GM19438 (cell line): ENCODE measurements at regions not wholly inside any gene's neighbourhood (a gene's known extent, or its start where the extent isn't known, plus 50 kb on each side); places are given as distances from the start of the nearest gene placed in this dataset.

ENCODE experiments used
- ATAC-seq: cut with Tn5 transposase; IDR thresholded peaks from one replicate; pipeline ENCODE4 v1.9.1; 2021; ENCODE audit warnings: low read depth; ENCODE audit not compliant: unreplicated experiment

- no peak for ATAC-seq
Measured at GRCh38 chr2:11033114-11033513, 121.4 kb downstream of the KCNF1 start.

DNA sequence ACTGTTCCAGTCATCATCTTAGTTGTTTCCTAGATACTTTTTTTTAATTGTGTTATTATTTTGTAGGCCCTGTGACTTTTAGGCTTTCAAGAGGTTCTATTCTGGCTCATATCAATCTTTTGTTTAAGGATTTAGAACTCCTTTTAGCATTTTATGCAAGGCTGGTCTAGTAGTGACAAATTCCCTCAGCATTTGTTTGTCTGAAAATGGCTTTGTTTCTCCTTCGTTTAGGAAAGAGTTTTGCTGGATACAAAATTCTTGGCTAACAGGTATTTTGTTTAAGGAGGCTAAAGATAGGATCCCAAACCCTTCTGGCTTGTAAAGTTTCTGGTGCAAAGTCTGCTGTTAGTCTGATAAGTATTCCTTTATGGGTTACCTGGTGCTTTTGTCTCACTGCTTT is 116.6 kb upstream of the SLC66A3 start:
- no peak for ATAC-seq

DNA sequence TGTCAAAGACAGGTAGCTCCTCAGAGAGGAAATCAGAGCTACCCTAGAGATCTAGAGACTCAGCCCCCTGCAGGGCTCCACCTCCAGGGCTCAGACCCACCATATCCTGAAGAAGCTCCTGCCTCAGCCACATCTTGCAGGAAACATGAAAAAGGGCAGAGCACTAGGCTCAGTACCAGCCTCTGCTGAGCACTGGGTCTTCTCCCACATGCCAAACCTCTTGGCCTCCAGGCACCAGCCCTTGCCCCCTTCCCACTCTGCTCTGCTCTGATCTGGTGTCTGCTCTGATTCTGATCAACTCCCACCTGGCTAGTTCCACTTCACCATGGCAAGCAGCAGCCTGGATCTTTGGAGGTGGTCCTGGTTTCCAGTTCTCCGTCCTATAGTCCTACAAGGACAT is 114.3 kb upstream of the SLC66A3 start:
- no peak for ATAC-seq

GRCh38 chr2:11042841-11043240 is 112.4 kb upstream of the SLC66A3 start:
- ATAC-seq, result no peak

- no peak for ATAC-seq
Measured at GRCh38 chr2:11043245-11043644, 112.0 kb upstream of the SLC66A3 start.

- ATAC-seq, result no peak
Measured at GRCh38 chr2:11044201-11044600, 111.1 kb upstream of the SLC66A3 start.

DNA sequence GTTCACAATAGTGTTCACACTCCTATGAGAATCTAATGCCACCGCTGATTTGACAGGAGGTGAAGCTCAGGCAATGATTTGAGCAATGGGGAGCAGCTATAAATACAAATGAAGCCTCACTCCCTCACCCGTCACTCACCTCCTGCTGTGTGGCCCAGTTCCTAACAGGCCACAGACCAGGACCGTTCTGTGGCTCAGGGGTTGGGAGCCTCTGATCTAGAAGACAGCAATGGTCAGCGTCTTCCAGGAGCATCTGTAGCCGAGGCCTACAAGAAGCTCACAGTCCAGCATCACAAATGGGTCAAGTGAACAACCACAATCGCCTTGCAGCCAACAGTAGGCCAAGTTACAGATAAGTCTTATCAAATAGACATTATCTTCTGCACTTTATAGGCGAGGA is 110.0 kb upstream of the SLC66A3 start:
- ATAC-seq, result no peak

DNA sequence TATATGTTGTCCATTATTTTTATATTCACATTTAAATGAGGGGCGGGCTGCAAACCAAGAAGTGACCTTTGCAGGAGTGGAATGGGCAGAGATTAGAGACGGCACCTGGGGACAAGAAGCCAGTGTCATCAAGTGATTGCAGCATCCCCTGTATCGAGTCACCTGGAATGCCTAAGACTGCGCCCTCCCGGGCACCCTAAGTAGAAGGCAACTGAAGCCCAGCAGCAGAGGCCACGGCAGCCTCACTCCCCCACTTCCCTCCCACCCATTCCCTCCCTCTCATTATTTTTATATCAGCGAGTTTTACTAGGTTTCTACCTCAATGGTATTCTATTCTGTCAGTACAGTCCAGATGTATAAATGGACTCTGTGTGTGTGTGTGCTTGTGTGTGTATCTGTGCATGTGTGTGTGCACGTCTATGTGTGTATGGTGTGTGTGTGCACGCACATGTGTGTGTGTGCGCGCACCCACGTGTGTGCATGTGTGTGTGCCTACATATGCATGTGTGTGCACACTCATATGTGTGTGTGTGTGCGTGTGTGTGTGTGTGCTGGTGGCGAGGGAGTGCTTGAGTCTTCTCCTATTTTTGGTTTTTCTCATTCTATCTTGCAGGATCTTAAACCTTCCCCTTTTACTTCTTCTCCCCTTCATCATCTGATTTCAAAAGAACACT is 106.8 kb upstream of the SLC66A3 start:
- no peak for ATAC-seq

- ATAC-seq, result no peak
Measured at GRCh38 chr2:11050565-11050964, 104.7 kb upstream of the SLC66A3 start.

DNA sequence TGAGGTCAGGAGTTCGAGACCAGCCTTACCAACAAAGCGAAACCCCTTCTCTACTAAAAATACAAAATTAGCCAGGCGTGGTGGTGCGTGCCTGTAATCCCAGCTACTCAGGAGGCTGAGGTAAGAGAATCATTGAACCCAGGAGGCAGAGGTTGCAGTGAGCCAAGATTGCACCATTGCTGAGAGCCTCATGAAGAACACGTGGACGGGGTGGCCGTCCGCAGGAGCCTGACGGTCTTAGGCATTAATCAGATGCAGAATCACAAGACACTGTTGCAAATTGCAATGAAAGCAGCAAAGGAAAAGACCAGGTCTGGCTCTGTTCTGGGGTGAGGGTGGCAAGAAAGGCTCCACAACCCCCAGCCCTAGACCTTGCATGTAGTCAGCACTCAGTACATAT is 104.0 kb upstream of the SLC66A3 start:
- ATAC-seq, result no peak

- ATAC-seq, result no peak
Measured at GRCh38 chr2:11053546-11053945, 101.7 kb upstream of the SLC66A3 start.

DNA sequence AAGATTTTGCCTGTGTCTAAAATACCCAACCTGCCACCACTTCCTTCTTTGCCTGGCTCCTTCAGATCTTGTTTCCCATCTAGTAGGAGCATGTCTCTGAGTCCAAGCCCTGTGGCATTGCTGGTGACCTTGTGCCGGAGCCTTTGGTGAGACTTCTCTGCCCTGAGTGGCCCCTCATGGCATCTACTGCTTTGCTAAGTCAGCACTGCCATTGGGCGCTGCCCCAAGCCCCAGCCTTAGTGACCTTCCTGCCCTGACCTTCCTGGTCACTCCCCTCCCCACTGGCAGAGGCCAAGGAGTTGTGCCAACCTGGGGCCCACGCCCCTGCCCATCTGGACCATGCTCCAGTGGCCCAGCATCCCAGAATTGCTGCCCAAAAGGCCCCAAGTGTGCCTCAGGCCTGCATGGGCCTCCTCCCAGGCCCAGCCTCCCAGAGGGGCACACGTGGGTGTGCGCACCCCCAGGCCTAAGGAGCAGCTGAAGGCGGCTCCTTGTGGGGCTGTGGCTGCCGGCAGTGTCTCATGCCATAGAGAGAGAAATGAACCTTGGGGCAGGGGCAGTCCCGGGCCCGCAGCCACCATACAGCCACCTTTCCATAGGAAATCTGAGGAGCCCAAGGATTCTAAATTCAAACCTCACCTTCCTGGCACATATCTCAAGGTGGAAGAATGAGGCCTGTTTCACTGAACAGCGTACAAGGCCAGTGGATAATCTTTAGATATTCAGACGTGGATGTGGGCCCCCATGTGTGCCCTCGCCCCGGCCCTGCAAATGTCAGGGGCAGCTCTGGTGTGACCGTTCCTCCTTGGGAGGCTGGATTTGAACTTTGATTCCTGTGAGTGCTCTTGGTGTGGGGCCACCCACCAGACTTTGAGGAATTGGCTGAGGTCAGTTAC is 100.2 kb upstream of the SLC66A3 start:
- ATAC-seq, result no peak

- ATAC-seq, result no peak
Measured at GRCh38 chr2:11055679-11056215, 99.5 kb upstream of the SLC66A3 start.

DNA sequence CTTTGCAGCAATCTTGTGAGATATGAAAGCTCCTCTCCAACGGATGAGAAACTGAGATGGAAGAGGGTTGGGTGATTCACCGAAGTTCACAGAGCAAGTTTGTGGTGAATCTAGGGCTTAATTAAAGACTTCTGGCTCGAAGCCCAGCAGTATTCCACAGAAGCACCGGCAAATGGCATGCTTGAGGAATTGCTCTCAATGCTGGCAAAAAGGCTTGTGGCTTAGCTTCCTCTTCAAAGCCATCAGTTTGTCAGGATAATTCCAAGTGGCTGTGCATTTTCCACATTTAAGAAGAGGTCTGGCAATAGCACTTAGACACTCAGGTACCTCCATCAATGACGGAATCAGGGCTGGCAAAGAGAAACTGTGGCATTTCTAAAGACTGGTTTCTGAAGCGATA is 98.7 kb upstream of the SLC66A3 start:
- ATAC-seq, result no peak

DNA sequence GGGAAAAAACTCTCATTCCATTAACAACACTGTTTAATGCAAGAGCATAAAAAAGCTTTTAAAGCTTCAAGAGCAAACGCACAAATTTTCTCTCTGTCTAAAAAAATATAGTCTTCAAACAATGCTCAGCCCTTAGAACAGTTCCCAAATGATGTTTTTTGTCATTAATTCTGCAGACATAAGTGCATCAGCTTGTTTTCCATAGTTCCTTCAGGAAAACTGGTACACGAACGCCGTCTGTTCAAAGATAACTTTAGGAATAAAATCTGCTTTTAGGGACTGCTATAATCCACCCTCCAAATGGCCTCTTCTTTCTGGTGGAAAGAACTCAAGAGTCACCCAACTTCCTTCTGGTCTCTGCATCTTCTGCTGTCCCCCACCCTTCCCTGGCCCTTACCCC is 98.2 kb upstream of the SLC66A3 start:
- ATAC-seq, result no peak

DNA sequence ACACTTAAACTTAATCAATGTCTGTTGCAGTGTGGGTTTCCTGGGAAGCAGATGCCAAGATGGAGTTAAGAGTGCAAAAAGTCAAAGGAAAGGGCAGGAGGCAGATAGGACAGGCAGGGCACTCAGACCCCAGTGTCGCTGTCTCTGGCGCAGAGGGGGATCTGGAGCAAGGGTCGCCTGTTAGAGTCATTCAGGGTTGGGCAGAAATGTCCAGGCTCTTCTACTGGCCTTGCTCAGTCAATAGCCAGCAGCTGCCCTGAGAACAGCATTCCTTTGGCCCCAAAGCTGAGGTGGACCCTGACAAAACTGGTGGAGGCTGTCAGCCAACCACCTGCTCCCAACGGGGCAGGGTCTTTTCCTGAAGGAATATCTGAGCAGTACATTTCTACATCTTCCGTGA is 97.1 kb upstream of the SLC66A3 start:
- no peak for ATAC-seq

GRCh38 chr2:11060376-11061169 is 94.7 kb upstream of the SLC66A3 start:
- no peak for ATAC-seq

DNA sequence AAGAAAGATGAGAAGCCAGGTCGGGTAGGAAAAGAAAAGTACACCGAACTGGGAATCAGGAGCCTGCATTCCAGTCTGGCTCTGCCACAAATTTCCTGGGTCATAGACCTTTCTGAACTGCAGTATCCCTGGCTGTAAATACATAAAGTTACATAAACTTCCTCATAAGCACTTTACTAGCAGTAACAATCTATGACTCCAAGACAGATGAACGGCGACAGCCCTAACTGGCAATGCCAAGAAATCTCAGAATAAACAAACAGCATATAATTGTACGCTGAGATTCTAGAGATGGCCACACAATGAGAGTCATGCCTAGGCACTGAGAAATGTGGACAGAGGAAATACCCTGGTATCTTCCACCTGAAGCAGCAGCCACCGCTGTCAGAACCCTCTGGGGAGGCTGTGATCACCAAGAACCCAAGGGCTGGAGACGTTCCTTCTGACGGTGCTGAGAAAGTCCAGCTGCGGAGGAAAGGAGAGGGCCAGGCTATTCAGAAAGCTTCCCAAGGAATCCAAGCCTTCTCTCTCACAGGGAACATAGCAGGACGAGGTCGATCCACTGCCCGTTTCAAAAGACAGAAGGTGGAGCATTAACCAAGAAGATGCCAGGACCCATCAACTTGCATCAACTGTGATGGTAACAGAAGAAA is 89.3 kb upstream of the SLC66A3 start:
- no peak for ATAC-seq

- ATAC-seq, result no peak
Measured at GRCh38 chr2:11067221-11068078, 87.8 kb upstream of the SLC66A3 start.
